HEK293 (cell line): ENCODE measurements at regions not wholly inside any gene's neighbourhood (a gene's known extent, or its start where the extent isn't known, plus 50 kb on each side); places are given as distances from the start of the nearest gene placed in this dataset.

ENCODE experiments used
- HOXA7 ChIP-seq: sonication (generic); formaldehyde crosslinking; IDR thresholded peaks from 2 replicates; pipeline ENCODE4 v1.8.1; 2022; ENCODE audit warnings: missing genetic modification reagents, borderline replicate concordance
- KLF16 ChIP-seq: fragments of 450-650 bp; formaldehyde crosslinking; IDR thresholded peaks from 2 replicates; pipeline ENCODE4 v1.5.1; 2017; ENCODE audit warnings: missing biosample characterization, missing genetic modification characterization
- OVOL3 ChIP-seq: fragments of 450-650 bp; formaldehyde crosslinking; IDR thresholded peaks from 2 replicates; pipeline ENCODE4 v1.5.1; 2016; ENCODE audit warnings: missing biosample characterization, missing genetic modification characterization
- PRDM1 ChIP-seq: fragments of 450-650 bp; formaldehyde crosslinking; IDR thresholded peaks from 2 replicates; pipeline ENCODE4; 2016; ENCODE audit warnings: missing biosample characterization, missing genetic modification characterization
- PRDM4 ChIP-seq: fragments of 450-650 bp; formaldehyde crosslinking; IDR thresholded peaks from 2 replicates; pipeline ENCODE4 v1.5.1; 2017; ENCODE audit warnings: missing biosample characterization, missing genetic modification characterization
- REPIN1 ChIP-seq: fragments of 450-650 bp; formaldehyde crosslinking; IDR thresholded peaks from 2 replicates; pipeline ENCODE4 v1.5.1; 2017; ENCODE audit warnings: missing biosample characterization, missing genetic modification characterization, low read depth
- SP7 ChIP-seq: fragments of 450-650 bp; formaldehyde crosslinking; IDR thresholded peaks from 2 replicates; pipeline ENCODE4 v1.5.1; 2016; ENCODE audit warnings: missing biosample characterization, missing genetic modification characterization
- ZBTB20 ChIP-seq: fragments of 450-650 bp; formaldehyde crosslinking; IDR thresholded peaks from 2 replicates; pipeline ENCODE4 v1.5.1; 2016; ENCODE audit warnings: missing biosample characterization, missing genetic modification characterization
- ZBTB21 ChIP-seq: fragments of 450-650 bp; formaldehyde crosslinking; IDR thresholded peaks from 2 replicates; pipeline ENCODE4 v1.5.1; 2017; ENCODE audit warnings: missing biosample characterization, missing genetic modification characterization
- ZFHX2 ChIP-seq: fragments of 450-650 bp; formaldehyde crosslinking; conservative IDR thresholded peaks from 2 replicates; pipeline ENCODE4 v1.5.1; 2016; ENCODE audit warnings: missing biosample characterization, missing genetic modification characterization
- ZFP3 ChIP-seq: fragments of 450-650 bp; formaldehyde crosslinking; IDR thresholded peaks from 2 replicates; pipeline ENCODE4 v1.5.1; 2016; ENCODE audit warnings: low read depth, missing biosample characterization, missing genetic modification characterization
- ZNF16 ChIP-seq: fragments of 450-650 bp; formaldehyde crosslinking; IDR thresholded peaks from 2 replicates; pipeline ENCODE4 v1.5.1; 2016; ENCODE audit warnings: low read depth, missing biosample characterization, missing genetic modification characterization
- ZNF174 ChIP-seq: fragments of 450-650 bp; formaldehyde crosslinking; IDR thresholded peaks from 2 replicates; pipeline ENCODE4 v1.5.0; 2017; ENCODE audit warnings: missing biosample characterization, mild to moderate bottlenecking, missing genetic modification characterization
- ZNF184 ChIP-seq: fragments of 450-650 bp; IDR thresholded peaks from 2 replicates; pipeline ENCODE4 v1.5.1; 2018; ENCODE audit warnings: missing biosample characterization, mild to moderate bottlenecking, missing genetic modification characterization
- ZNF19 ChIP-seq: fragments of 450-650 bp; formaldehyde crosslinking; IDR thresholded peaks from 2 replicates; pipeline ENCODE4; 2016; ENCODE audit warnings: missing biosample characterization, missing genetic modification characterization, low read depth
- ZNF214 ChIP-seq: fragments of 450-650 bp; formaldehyde crosslinking; IDR thresholded peaks from 2 replicates; pipeline ENCODE4 v1.5.1; 2017; ENCODE audit warnings: missing biosample characterization, mild to moderate bottlenecking, missing genetic modification characterization, borderline replicate concordance
- ZNF223 ChIP-seq: fragments of 450-650 bp; formaldehyde crosslinking; IDR thresholded peaks from 2 replicates; pipeline ENCODE4 v1.5.1; 2016; ENCODE audit warnings: missing biosample characterization, missing genetic modification characterization
- ZNF266 ChIP-seq: fragments of 450-650 bp; formaldehyde crosslinking; IDR thresholded peaks from 2 replicates; pipeline ENCODE4 v1.5.1; 2016; ENCODE audit warnings: missing biosample characterization, missing genetic modification characterization, low read depth
- ZNF274 ChIP-seq, 2 experiments: fragments of 200-500 bp in 1 of 2; fragments of 450-650 bp in 1 of 2; sonication (Bioruptor generic) in 1 of 2; formaldehyde crosslinking in 1 of 2; IDR thresholded peaks; 2 replicates each; pipeline versions ENCODE4 v1.5.1 to v1.6.1; 2014 to 2016; ENCODE audit warnings: borderline replicate concordance in 1 of 2, inconsistent platforms in 1 of 2, low read length in 1 of 2, missing biosample characterization in 1 of 2, missing genetic modification characterization in 1 of 2
- ZNF311 ChIP-seq: fragments of 450-650 bp; formaldehyde crosslinking; IDR thresholded peaks from 2 replicates; pipeline ENCODE4 v1.5.1; 2017; ENCODE audit warnings: missing biosample characterization, missing genetic modification characterization, borderline replicate concordance
- ZNF473 ChIP-seq: fragments of 450-650 bp; formaldehyde crosslinking; IDR thresholded peaks from 2 replicates; pipeline ENCODE4 v1.5.1; 2017; ENCODE audit warnings: missing biosample characterization, missing genetic modification characterization
- ZNF610 ChIP-seq: fragments of 450-650 bp; formaldehyde crosslinking; IDR thresholded peaks from 2 replicates; pipeline ENCODE4 v1.5.1; 2016; ENCODE audit warnings: missing biosample characterization, missing genetic modification characterization, borderline replicate concordance
- ZNF639 ChIP-seq: fragments of 450-650 bp; formaldehyde crosslinking; IDR thresholded peaks from 2 replicates; pipeline ENCODE4 v1.5.1; 2016; ENCODE audit warnings: missing biosample characterization, missing genetic modification characterization
- ZNF645 ChIP-seq: fragments of 450-650 bp; formaldehyde crosslinking; IDR thresholded peaks from 2 replicates; pipeline ENCODE4; 2016; ENCODE audit warnings: missing biosample characterization, missing genetic modification characterization
- ZNF677 ChIP-seq: fragments of 450-650 bp; IDR thresholded peaks from 2 replicates; pipeline ENCODE4 v1.5.0; 2018; ENCODE audit warnings: missing biosample characterization, mild to moderate bottlenecking, missing genetic modification characterization, moderate library complexity
- ZNF76 ChIP-seq: fragments of 450-650 bp; formaldehyde crosslinking; IDR thresholded peaks from 2 replicates; pipeline ENCODE4; 2016; ENCODE audit warnings: low read depth, missing biosample characterization, missing genetic modification characterization, borderline replicate concordance
- ZNF768 ChIP-seq: fragments of 450-650 bp; formaldehyde crosslinking; IDR thresholded peaks from 2 replicates; pipeline ENCODE4 v1.5.1; 2018; ENCODE audit warnings: missing biosample characterization, mild to moderate bottlenecking, missing genetic modification characterization
- ZNF837 ChIP-seq: fragments of 450-650 bp; formaldehyde crosslinking; IDR thresholded peaks from 2 replicates; pipeline ENCODE4 v1.5.1; 2016; ENCODE audit warnings: missing biosample characterization, missing genetic modification characterization
- ZXDB ChIP-seq: fragments of 450-650 bp; formaldehyde crosslinking; IDR thresholded peaks from 2 replicates; pipeline ENCODE4 v1.5.1; 2016; ENCODE audit warnings: missing biosample characterization, missing genetic modification characterization
- TF ChIP-seq, protein P1 (sequence below): IDR thresholded peaks from 2 replicates; pipeline ENCODE4 v1.6.1; 2011; ENCODE audit warnings: mild to moderate bottlenecking, low read depth, low read length, borderline replicate concordance
- TF ChIP-seq, protein P2 (sequence below): fragments of 450-650 bp; formaldehyde crosslinking; IDR thresholded peaks from 2 replicates; pipeline ENCODE4 v1.5.1; 2016; ENCODE audit warnings: missing biosample characterization, missing genetic modification characterization

DNA sequence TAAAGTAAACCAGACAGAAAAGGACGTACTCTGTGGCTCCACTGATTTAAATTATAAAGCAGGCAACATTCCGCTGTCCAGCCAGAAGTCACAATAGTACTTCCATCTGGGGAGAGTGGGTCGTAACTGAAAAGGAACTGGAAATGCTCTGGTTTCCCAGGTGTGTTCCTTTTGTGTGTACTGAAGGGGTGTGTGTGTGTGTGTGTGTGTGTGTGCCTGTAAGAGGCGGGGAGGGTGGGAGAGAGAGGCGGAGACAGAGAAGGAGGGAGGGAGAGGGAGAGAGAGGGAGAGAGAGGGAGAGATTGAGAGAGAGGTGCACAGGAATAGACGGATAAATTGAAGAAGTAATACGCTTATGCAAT is 178.4 kb upstream of the ZNF184 start (continued):
- no peak for TF ChIP-seq ZNF19
- peak; percentile 81; the same call in 1 of the 2 replicates for TF ChIP-seq KLF16 (tag by site-specific recombination)
- TF ChIP-seq, protein P1, sequence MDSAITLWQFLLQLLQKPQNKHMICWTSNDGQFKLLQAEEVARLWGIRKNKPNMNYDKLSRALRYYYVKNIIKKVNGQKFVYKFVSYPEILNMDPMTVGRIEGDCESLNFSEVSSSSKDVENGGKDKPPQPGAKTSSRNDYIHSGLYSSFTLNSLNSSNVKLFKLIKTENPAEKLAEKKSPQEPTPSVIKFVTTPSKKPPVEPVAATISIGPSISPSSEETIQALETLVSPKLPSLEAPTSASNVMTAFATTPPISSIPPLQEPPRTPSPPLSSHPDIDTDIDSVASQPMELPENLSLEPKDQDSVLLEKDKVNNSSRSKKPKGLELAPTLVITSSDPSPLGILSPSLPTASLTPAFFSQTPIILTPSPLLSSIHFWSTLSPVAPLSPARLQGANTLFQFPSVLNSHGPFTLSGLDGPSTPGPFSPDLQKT: no peak
- TF ChIP-seq ZNF214 (tag by site-specific recombination): no peak
- no peak; the same call in 1 of the 2 replicates for TF ChIP-seq ZNF16 (tag by site-specific recombination)
- TF ChIP-seq ZNF266 (tag by site-specific recombination): no peak
- TF ChIP-seq OVOL3 (tag by site-specific recombination): no peak; the same call in 1 of the 2 replicates
- peak; percentile 42; the same call in 1 of the 2 replicates for TF ChIP-seq ZFP3 (tag by site-specific recombination)
- TF ChIP-seq HOXA7 (CRISPR knock-in tag): no peak
- no peak for TF ChIP-seq ZNF677
- no peak for TF ChIP-seq ZNF473 (tag by site-specific recombination)
- TF ChIP-seq ZNF645 (tag by site-specific recombination): no peak
- TF ChIP-seq SP7 (tag by site-specific recombination): peak; percentile 69
- TF ChIP-seq ZBTB20 (tag by site-specific recombination): no peak
- no peak for TF ChIP-seq PRDM4 (tag by site-specific recombination)
- peak; percentile 85 for TF ChIP-seq ZFHX2 (tag by site-specific recombination)
- no peak for TF ChIP-seq ZNF837
- TF ChIP-seq ZNF223: no peak
- TF ChIP-seq ZNF311: no peak
- TF ChIP-seq ZNF768 (tag by site-specific recombination): no peak; the same call in 1 of the 2 replicates
- no peak for TF ChIP-seq ZNF174
- peak; percentile 15 for TF ChIP-seq ZNF76 (tag by site-specific recombination)
- TF ChIP-seq ZNF639 (tag by site-specific recombination): peak; percentile 61; the same call in 1 of the 2 replicates
- TF ChIP-seq, protein P2, sequence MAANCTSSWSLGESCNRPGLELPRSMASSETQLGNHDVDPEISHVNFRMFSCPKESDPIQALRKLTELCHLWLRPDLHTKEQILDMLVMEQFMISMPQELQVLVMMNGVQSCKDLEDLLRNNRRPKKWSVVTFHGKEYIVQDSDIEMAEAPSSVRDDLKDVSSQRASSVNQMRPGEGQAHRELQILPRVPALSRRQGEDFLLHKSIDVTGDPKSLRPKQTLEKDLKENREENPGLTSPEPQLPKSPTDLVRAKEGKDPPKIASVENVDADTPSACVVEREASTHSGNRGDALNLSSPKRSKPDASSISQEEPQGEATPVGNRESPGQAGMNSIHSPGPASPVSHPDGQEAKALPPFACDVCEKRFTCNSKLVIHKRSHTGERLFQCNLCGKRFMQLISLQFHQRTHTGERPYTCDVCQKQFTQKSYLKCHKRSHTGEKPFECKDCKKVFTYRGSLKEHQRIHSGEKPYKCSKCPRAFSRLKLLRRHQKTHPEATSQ: 0 out of 2 replicates have a peak, but pooled peaks have one; percentile 73
- no peak for TF ChIP-seq ZNF274 (IDR thresholded peaks at IDR 0.05; ENCODE audit: low read length)
- TF ChIP-seq ZNF274 (tag by site-specific recombination; IDR thresholded peaks at IDR 0.05; ENCODE audit: borderline replicate concordance): no peak
- TF ChIP-seq ZNF184: no peak
- no peak for TF ChIP-seq REPIN1 (tag by site-specific recombination)
- TF ChIP-seq ZNF610: no peak
- TF ChIP-seq ZXDB (tag by site-specific recombination): peak; percentile 68
- TF ChIP-seq PRDM1 (tag by site-specific recombination): peak; percentile 98
- TF ChIP-seq ZBTB21 (tag by site-specific recombination): no peak; the same call in 1 of the 2 replicates
